Thymus (tissue), 11 donors: ENCODE measurements at regions not wholly inside any gene's neighbourhood (a gene's known extent, or its start where the extent isn't known, plus 50 kb on each side); places are given as distances from the start of the nearest gene placed in this dataset.
A peak's percentile ranks its signal among the peaks of the same experiment; 100 is the strongest.

Source experiments
- DNase-seq, 9 donors: peaks; one replicate each; pipeline ENCODE4 v3.0.0-alpha.2; 2013; ENCODE audit warnings: low spot score in 9 of 9, low read depth in 6 of 9, missing footprints in 1 of 9
- H3K27ac ChIP-seq, 2 donors: one replicate each; pipeline ENCODE4 v1.5.1; 2013; ENCODE audit warnings: control low read depth in 1 of 2, low read depth in 1 of 2, low read length in 1 of 2, mild to moderate bottlenecking in 1 of 2, moderate library complexity in 1 of 2
- H3K27me3 ChIP-seq, 2 donors: one replicate each; pipeline ENCODE4 v1.5.1; 2013; ENCODE audit warnings: low read length in 1 of 2; ENCODE audit not compliant: control insufficient read depth in 2 of 2, insufficient read depth in 1 of 2
- H3K36me3 ChIP-seq, 2 donors: one replicate each; pipeline ENCODE4 v1.5.1; 2013; ENCODE audit warnings: low read length in 1 of 2, mild to moderate bottlenecking in 1 of 2, moderate library complexity in 1 of 2; ENCODE audit not compliant: control insufficient read depth in 2 of 2, insufficient read depth in 2 of 2
- H3K4me1 ChIP-seq, 2 donors: one replicate each; pipeline ENCODE4 v1.5.1; 2013; ENCODE audit warnings: low read length in 2 of 2; ENCODE audit not compliant: control insufficient read depth in 2 of 2, insufficient read depth in 2 of 2
- H3K4me3 ChIP-seq, 2 donors: one replicate each; pipeline ENCODE4 v1.5.1; 2013; ENCODE audit warnings: low read length in 2 of 2, control low read depth in 1 of 2, mild to moderate bottlenecking in 1 of 2
- H3K9me3 ChIP-seq, 2 donors: one replicate each; pipeline ENCODE4 v1.5.1; 2013; ENCODE audit warnings: low read length in 1 of 2, mild to moderate bottlenecking in 1 of 2; ENCODE audit not compliant: control insufficient read depth in 2 of 2, insufficient read depth in 1 of 2
- WGBS: extraction: QIAGEN DNeasy Blood & Tissue Kit; methylation state at CpG from one replicate; pipeline ENCODE4 v1.1.7; 2013; 5-methylcytosine and 5-hydroxymethylcytosine counted together
- donor health status: healthy.

DNA sequence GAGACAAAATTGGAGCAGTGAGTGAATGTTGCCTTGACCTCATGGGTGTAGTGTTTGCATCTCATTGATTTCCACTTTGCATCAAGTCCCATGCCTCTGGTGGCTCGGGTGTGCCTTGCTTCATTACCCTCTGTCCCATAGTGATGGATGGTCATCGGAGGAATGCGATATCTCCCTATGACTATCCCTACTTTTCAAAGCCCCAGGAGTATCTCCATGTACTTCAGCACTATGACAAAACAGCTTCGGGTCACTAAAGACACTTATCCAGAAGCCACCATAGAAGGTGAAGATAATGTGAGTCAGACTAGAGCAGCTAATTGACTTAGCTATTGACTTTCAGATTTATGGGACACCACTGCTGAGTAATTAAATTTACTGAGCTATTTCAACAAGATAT lies 355.1 kb upstream of the CCDC196 start:
- DNase-seq = no peak
- no peaks in the 10 kb centered on the region for H3K4me1 ChIP-seq
- H3K27ac ChIP-seq = no peak overlapping the region
- H3K36me3 ChIP-seq = no peaks in the 10 kb centered on the region
- no peaks in the 10 kb centered on the region for H3K9me3 ChIP-seq
- 92% methylated on average over 4 of the region's 4 CpGs for WGBS
- no peaks in the 10 kb centered on the region for H3K27me3 ChIP-seq
- no peak overlapping the region for H3K4me3 ChIP-seq

DNA sequence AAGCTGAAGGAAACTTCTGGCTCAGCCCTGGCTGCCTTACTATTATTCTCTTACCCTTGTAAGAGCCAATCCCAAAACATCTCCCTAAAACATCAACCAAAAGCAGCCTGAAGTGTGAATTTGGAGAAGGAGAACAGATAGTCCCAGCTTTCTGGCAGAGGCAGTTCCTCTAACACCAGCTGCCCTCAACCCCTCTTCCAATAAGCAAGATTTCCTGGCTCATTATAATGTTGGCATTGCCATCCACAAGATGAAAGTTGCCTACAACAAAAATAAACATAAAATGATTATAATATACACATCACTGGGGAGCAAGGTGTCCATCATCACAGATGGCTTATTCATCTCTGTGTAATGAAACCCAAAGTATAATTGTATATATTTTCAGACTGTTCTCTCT lies 352.5 kb upstream of the CCDC196 start:
- Histone ChIP-seq H3K9me3 (no peaks in the 10 kb centered on the region), H3K36me3 (no peaks in the 10 kb centered on the region), H3K4me3 (no peak overlapping the region), H3K27me3 (no peaks in the 10 kb centered on the region), H3K4me1 (no peaks in the 10 kb centered on the region), H3K27ac (no peak overlapping the region)
- DNase-seq = no peak

GRCh38 chr14:66135831-66136230 lies 350.3 kb upstream of the CCDC196 start:
- 93% methylated on average over 2 of the region's 2 CpGs for WGBS
- DNase-seq = no peak

DNA sequence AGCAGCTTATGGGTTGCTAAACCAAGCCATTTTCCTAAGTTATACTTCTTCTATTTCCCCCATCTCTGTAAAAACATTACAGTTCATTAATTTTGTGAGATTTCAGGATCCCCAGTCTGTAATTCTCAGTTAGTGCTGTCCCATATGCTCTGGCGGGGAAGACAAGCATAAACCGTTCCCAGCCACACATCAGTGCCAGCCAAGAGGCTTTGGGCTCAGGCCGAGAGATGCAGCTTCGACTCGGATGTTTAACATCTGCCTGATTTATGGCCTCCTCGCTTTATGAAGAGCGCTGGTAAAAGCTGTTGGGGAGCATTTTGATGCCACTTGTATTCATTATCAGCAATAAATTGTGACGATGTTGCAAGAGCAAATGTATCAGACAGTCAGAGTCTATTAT lies 349.1 kb upstream of the CCDC196 start:
- no peak overlapping the region for H3K27ac ChIP-seq
- no peaks in the 10 kb centered on the region for H3K27me3 ChIP-seq
- H3K4me3 ChIP-seq = no peak overlapping the region
- peaks cover 0 to 3% of the 10 kb centered on the region in 2 donors for H3K4me1 ChIP-seq
- H3K9me3 ChIP-seq = no peaks in the 10 kb centered on the region
- H3K36me3 ChIP-seq = no peaks in the 10 kb centered on the region
- no peak for DNase-seq
- WGBS = 97% methylated on average over 8 of the region's 8 CpGs

More at GRCh38 chr14:66135831-66136230, 350.3 kb upstream of the CCDC196 start:
- Histone ChIP-seq H3K27me3 (no peaks in the 10 kb centered on the region), H3K9me3 (no peaks in the 10 kb centered on the region), H3K36me3 (no peaks in the 10 kb centered on the region), H3K4me3 (no peak overlapping the region), H3K27ac (no peak overlapping the region), H3K4me1 (peaks cover 0 to 3% of the 10 kb centered on the region in 2 donors)

- Histone ChIP-seq H3K27ac (no peak overlapping the region), H3K36me3 (no peaks in the 10 kb centered on the region), H3K9me3 (no peaks in the 10 kb centered on the region), H3K27me3 (no peaks in the 10 kb centered on the region), H3K4me1 (peaks cover 0 to 3% of the 10 kb centered on the region in 2 donors), H3K4me3 (no peak overlapping the region)
- DNase-seq = no peak
Measured at GRCh38 chr14:66139432-66139831, 346.7 kb upstream of the CCDC196 start.

GRCh38 chr14:66140213-66140918 lies 345.8 kb upstream of the CCDC196 start:
- H3K27ac ChIP-seq = no peak overlapping the region
- WGBS = 75% methylated on average over 6 of the region's 6 CpGs

GRCh38 chr14:66140963-66141362 lies 345.2 kb upstream of the CCDC196 start:
- no peaks in the 10 kb centered on the region for H3K36me3 ChIP-seq
- H3K4me3 ChIP-seq = no peak overlapping the region
- WGBS = 87% methylated on average over 3 of the region's 3 CpGs
- no peaks in the 10 kb centered on the region for H3K27me3 ChIP-seq
- no peaks in the 10 kb centered on the region for H3K9me3 ChIP-seq
- H3K4me1 ChIP-seq = peaks cover 0 to 3% of the 10 kb centered on the region in 2 donors
- no peak for DNase-seq
- H3K27ac ChIP-seq = no peak overlapping the region

More at GRCh38 chr14:66140213-66140918, 345.8 kb upstream of the CCDC196 start:
- DNase-seq = peak in 2 of 9 donors; percentile 8 to 49
- no peaks in the 10 kb centered on the region for H3K9me3 ChIP-seq
- no peaks in the 10 kb centered on the region for H3K36me3 ChIP-seq
- H3K27me3 ChIP-seq = no peaks in the 10 kb centered on the region
- H3K4me1 ChIP-seq = peaks cover 0 to 3% of the 10 kb centered on the region in 2 donors
- no peak overlapping the region for H3K4me3 ChIP-seq

- no peaks in the 10 kb centered on the region for H3K36me3 ChIP-seq
- 91% methylated on average over 2 of the region's 2 CpGs for WGBS
- H3K27ac ChIP-seq = no peak overlapping the region
- no peaks in the 10 kb centered on the region for H3K27me3 ChIP-seq
- H3K9me3 ChIP-seq = no peaks in the 10 kb centered on the region
- DNase-seq = no peak
- no peak overlapping the region for H3K4me3 ChIP-seq
- H3K4me1 ChIP-seq = peaks cover 0 to 3% of the 10 kb centered on the region in 2 donors
Measured at GRCh38 chr14:66141733-66142132, 344.4 kb upstream of the CCDC196 start.

DNA sequence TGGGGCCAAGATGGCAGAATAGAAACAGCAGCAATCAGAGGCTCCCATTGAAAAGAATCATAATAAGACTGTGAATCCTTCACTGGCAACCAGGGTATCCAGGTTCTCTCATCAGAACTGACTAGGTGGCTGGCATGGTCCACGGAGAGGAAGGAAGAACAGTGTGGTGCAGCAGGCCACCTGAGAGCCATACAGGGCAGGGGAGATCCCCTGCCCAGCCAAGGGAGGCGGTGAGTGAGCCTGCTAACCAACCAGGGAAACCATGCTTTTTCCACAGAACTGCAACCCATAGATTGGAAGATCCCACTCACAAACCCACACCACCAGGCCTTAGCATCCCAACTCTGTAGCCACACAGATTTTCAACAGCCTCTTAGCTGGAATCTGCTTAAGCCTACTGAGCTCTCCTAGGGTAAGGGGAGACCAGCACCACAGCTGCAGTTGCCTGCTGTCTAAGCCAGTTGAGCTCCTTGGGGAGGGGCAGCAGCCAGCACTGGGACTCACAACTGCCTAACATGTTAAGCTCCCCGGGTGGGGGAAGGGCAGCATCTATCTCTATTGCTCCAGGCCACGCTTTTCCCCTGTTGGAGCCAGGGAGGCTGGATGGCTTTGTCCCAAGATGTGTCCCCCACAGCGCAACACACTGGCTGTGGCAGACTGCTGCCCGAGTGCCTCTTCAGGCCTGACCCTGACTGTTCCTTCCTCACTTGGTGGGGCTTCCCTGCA lies 342.6 kb upstream of the CCDC196 start:
- H3K4me1 ChIP-seq = peaks cover 0 to 3% of the 10 kb centered on the region in 2 donors
- H3K4me3 ChIP-seq = no peak overlapping the region
- no peak overlapping the region for H3K27ac ChIP-seq
- H3K36me3 ChIP-seq = no peaks in the 10 kb centered on the region
- H3K9me3 ChIP-seq = no peaks in the 10 kb centered on the region
- 94% methylated on average over 6 of the region's 6 CpGs for WGBS
- no peaks in the 10 kb centered on the region for H3K27me3 ChIP-seq
- no peak for DNase-seq
